ENCODE measurements at regions not wholly inside any gene's neighbourhood (a gene's known extent, or its start where the extent isn't known, plus 50 kb on each side); places are given as distances from the start of the nearest gene placed in this dataset.
"Not testable (repeated sequence)": the region's sequence is repeated elsewhere in the genome, so short reads cannot be mapped to it uniquely, and the experiment has no call there.

- Histone ChIP-seq H3K27ac (replicated peaks) (no peak overlapping the region), H3K4me3 (no peak overlapping the region), H3K36me3 (no peaks in the 10 kb centered on the region), H3K27me3 (ENCODE audit: low read depth) (peaks cover 6% of the 10 kb centered on the region), H3K9me3 (replicated peaks) (no peaks in the 10 kb centered on the region), H3K4me1 (no peaks in the 10 kb centered on the region)
- intact Hi-C loops (cut with micrococcal nuclease): no loop called here
- TF ChIP-seq, protein P1, sequence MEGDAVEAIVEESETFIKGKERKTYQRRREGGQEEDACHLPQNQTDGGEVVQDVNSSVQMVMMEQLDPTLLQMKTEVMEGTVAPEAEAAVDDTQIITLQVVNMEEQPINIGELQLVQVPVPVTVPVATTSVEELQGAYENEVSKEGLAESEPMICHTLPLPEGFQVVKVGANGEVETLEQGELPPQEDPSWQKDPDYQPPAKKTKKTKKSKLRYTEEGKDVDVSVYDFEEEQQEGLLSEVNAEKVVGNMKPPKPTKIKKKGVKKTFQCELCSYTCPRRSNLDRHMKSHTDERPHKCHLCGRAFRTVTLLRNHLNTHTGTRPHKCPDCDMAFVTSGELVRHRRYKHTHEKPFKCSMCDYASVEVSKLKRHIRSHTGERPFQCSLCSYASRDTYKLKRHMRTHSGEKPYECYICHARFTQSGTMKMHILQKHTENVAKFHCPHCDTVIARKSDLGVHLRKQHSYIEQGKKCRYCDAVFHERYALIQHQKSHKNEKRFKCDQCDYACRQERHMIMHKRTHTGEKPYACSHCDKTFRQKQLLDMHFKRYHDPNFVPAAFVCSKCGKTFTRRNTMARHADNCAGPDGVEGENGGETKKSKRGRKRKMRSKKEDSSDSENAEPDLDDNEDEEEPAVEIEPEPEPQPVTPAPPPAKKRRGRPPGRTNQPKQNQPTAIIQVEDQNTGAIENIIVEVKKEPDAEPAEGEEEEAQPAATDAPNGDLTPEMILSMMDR (IDR thresholded peaks at IDR 0.05; ENCODE audit: borderline replicate concordance): no peak
- DNase-seq: no peak
Measured at GRCh38 chr18:24613896-24614640, 153.6 kb downstream of the HRH4 start.

DNA sequence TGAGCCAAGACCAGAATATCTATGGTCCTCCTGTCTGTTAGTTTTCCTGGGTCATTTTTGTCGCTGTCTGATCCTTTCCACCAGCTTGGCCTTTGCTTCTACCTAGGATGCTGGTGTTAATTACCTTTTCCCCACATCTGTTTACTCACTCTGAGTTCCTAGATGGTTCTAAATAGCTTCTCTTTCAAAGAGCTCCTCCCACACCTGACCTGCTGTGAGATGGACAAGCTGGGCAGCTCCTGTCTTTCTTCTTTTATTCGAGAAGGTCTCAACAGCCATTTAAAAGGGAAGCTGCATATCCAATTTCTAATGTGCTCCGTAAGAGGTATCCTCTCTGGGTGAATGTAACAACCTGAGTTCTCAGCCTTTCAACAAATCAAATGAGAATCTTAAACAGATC, 156.2 kb downstream of the HRH4 start:
- TF ChIP-seq, protein P1 (IDR thresholded peaks at IDR 0.05; ENCODE audit: borderline replicate concordance): no peak
- intact Hi-C loops (cut with micrococcal nuclease): no loop called here
- Histone ChIP-seq H3K9me3 (replicated peaks) (no peaks in the 10 kb centered on the region), H3K4me1 (no peaks in the 10 kb centered on the region), H3K4me3 (no peak overlapping the region), H3K27ac (replicated peaks) (no peak overlapping the region), H3K36me3 (no peaks in the 10 kb centered on the region), H3K27me3 (ENCODE audit: low read depth) (no peaks in the 10 kb centered on the region)
- DNase-seq: no peak

- H3K27ac ChIP-seq (replicated peaks); H3K27me3 ChIP-seq (ENCODE audit: low read depth); intact Hi-C loops (cut with micrococcal nuclease); DNase-seq; H3K9me3 ChIP-seq (replicated peaks); H3K4me3 ChIP-seq; H3K36me3 ChIP-seq: not testable (repeated sequence)
- peaks cover 24% of the 10 kb centered on the region for H3K4me1 ChIP-seq
Measured at GRCh38 chr18:24624421-24624820, 164.0 kb downstream of the HRH4 start.

- no peaks in the 10 kb centered on the region for H3K36me3 ChIP-seq
- H3K4me3 ChIP-seq: peak overlapping the region; percentile 27
- TF ChIP-seq, protein P1 (IDR thresholded peaks at IDR 0.05; ENCODE audit: borderline replicate concordance): no peak
- no peaks in the 10 kb centered on the region for H3K27me3 ChIP-seq (ENCODE audit: low read depth)
- intact Hi-C loops (cut with micrococcal nuclease): no loop called here
- no peak for DNase-seq
- peaks cover 54% of the 10 kb centered on the region for H3K4me1 ChIP-seq
- H3K9me3 ChIP-seq (replicated peaks): no peaks in the 10 kb centered on the region
- H3K27ac ChIP-seq (replicated peaks): peak overlapping the region; percentile 63
Measured at GRCh38 chr18:24627644-24628315, 167.3 kb downstream of the HRH4 start.

DNA sequence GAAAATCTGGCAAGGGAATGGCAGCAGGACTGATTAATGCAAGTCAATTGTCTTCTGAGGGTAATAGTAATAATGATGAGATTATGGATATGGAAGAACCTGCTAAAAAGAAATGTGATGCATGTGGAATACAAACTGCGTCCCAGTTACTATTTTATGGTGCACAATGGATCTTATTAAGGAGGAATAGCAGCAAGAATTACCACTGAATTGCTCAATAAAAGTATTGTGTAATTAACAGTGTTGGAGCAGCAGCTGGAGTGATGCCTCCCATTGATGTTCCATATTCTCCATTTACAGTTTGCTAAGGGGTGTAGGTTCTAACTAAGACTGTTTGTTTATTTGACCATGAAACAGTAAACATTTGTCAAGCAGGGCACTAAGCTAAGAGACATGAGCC, 167.9 kb downstream of the HRH4 start:
- peak overlapping the region; percentile 63 for H3K27ac ChIP-seq (replicated peaks)

More for the DNA sequence above, 167.9 kb downstream of the HRH4 start:
- DNase-seq: no peak
- no peaks in the 10 kb centered on the region for H3K36me3 ChIP-seq
- H3K4me3 ChIP-seq: peak overlapping the region; percentile 27
- no peaks in the 10 kb centered on the region for H3K9me3 ChIP-seq (replicated peaks)
- TF ChIP-seq, protein P1 (IDR thresholded peaks at IDR 0.05; ENCODE audit: borderline replicate concordance): no peak
- no peaks in the 10 kb centered on the region for H3K27me3 ChIP-seq (ENCODE audit: low read depth)
- intact Hi-C loops (cut with micrococcal nuclease): no loop called here
- peaks cover 54% of the 10 kb centered on the region for H3K4me1 ChIP-seq

Measured in left ventricle myocardium inferior (tissue), 1 donor.